GM23248 (cell line): ENCODE measurements at regions not wholly inside any gene's neighbourhood (a gene's known extent, or its start where the extent isn't known, plus 50 kb on each side); places are given as distances from the start of the nearest gene placed in this dataset.

Experiments
- DNase-seq: peaks from one replicate; pipeline ENCODE4 v3.0.0-alpha.2; 2015
- H2AFZ ChIP-seq: fragments of 200-600 bp; sonication (generic); 2 replicates; pipeline ENCODE4 v1.6.1; 2016; ENCODE audit warnings: antibody characterized with exemption
- H3F3A ChIP-seq: fragments of 200-600 bp; sonication (generic); 2 replicates; pipeline ENCODE4 v1.6.1; 2016; ENCODE audit warnings: mild to moderate bottlenecking, antibody characterized with exemption, mixed run types; ENCODE audit not compliant: insufficient read depth
- H3K27ac ChIP-seq: fragments of 200-600 bp; sonication (generic); 2 replicates; pipeline ENCODE4 v1.5.1; 2016; ENCODE audit warnings: mild to moderate bottlenecking
- H3K27me3 ChIP-seq: fragments of 200-600 bp; sonication (generic); replicated peaks from 2 replicates; pipeline ENCODE4 v1.6.1; 2016; ENCODE audit warnings: mild to moderate bottlenecking; ENCODE audit not compliant: insufficient read depth
- H3K36me3 ChIP-seq: fragments of 200-600 bp; sonication (generic); 2 replicates; pipeline ENCODE4 v1.6.1; 2016; ENCODE audit warnings: low read depth, mild to moderate bottlenecking
- H3K4me1 ChIP-seq: fragments of 200-600 bp; sonication (generic); 2 replicates; pipeline ENCODE4 v1.6.1; 2016; ENCODE audit warnings: mild to moderate bottlenecking; ENCODE audit not compliant: insufficient read depth
- H3K4me2 ChIP-seq: fragments of 200-600 bp; sonication (generic); one replicate; pipeline ENCODE4 v1.6.1; 2016; ENCODE audit warnings: mild to moderate bottlenecking; ENCODE audit not compliant: unreplicated experiment
- H3K4me3 ChIP-seq: fragments of 200-600 bp; sonication (generic); 2 replicates; pipeline ENCODE4 v1.5.1; 2016; ENCODE audit warnings: mild to moderate bottlenecking
- H3K79me2 ChIP-seq: fragments of 200-600 bp; sonication (generic); 2 replicates; pipeline ENCODE4 v1.6.1; 2016; ENCODE audit warnings: mild to moderate bottlenecking; ENCODE audit not compliant: insufficient read depth
- H3K9ac ChIP-seq: fragments of 200-600 bp; sonication (generic); 2 replicates; pipeline ENCODE4 v1.6.1; 2016; ENCODE audit warnings: mild to moderate bottlenecking
- H3K9me2 ChIP-seq: fragments of 200-600 bp; sonication (generic); 2 replicates; pipeline ENCODE4 v1.6.1; 2016; ENCODE audit warnings: mixed run types, mild to moderate bottlenecking, moderate library complexity; ENCODE audit not compliant: insufficient read depth
- H3K9me3 ChIP-seq: fragments of 200-600 bp; sonication (generic); one replicate; pipeline ENCODE4 v1.6.1; 2017; ENCODE audit warnings: low read depth
- H4K20me1 ChIP-seq: fragments of 200-600 bp; sonication (generic); 2 replicates; pipeline ENCODE4 v1.6.0; 2016; ENCODE audit not compliant: insufficient read depth
- EZH2 ChIP-seq: fragments of 200-600 bp; sonication (generic); IDR thresholded peaks from 2 replicates; pipeline ENCODE4 v1.6.1; 2018; ENCODE audit warnings: antibody characterized with exemption, mild to moderate bottlenecking; ENCODE audit not compliant: insufficient read depth, poor library complexity, severe bottlenecking
- EZH2phosphoT487 ChIP-seq: fragments of 200-600 bp; sonication (generic); IDR thresholded peaks from 2 replicates; pipeline ENCODE4 v1.6.1; 2018; ENCODE audit warnings: antibody characterized with exemption, moderate library complexity, mild to moderate bottlenecking, low read depth; ENCODE audit not compliant: insufficient read depth
- WGBS, 2 experiments: methylation state at CpG; one replicate each; pipeline ENCODE4 v1.1.6; 2015 to 2017; ENCODE audit warnings: low lambda C conversion rate in 2 of 2, low coverage in 1 of 2; ENCODE audit errors: missing lambda C conversion rate in 2 of 2; 5-methylcytosine and 5-hydroxymethylcytosine counted together
- in situ Hi-C: fragments of 300-500 bp; cut with MboI; formaldehyde crosslinking; loops from 2 replicates; pipeline ENCODE4 v1.15.0; 2020

- H3K9me2 ChIP-seq = no peaks in the 10 kb centered on the region
- no peaks in the 10 kb centered on the region for H3K9me3 ChIP-seq
- no peaks in the 10 kb centered on the region for H3K79me2 ChIP-seq
- H2AFZ ChIP-seq = no peak overlapping the region
- no peaks in the 10 kb centered on the region for H3K27me3 ChIP-seq
- no peak overlapping the region for H3K4me2 ChIP-seq
- H3F3A ChIP-seq = no peaks in the 10 kb centered on the region
- no peak for TF ChIP-seq EZH2phosphoT487
- TF ChIP-seq EZH2 = no peak
- H3K36me3 ChIP-seq = no peaks in the 10 kb centered on the region
- DNase-seq = no peak
- no peak overlapping the region for H3K27ac ChIP-seq
- in situ Hi-C loops = no loop called here
- H3K4me3 ChIP-seq = no peak overlapping the region
- no peaks in the 10 kb centered on the region for H4K20me1 ChIP-seq
- H3K9ac ChIP-seq = no peak overlapping the region
- 1 to 8% methylated on average over 4 of the region's 4 CpGs for WGBS, 2 experiments
- H3K4me1 ChIP-seq = no peaks in the 10 kb centered on the region
Observed at GRCh38 chr6:92047152-92047850, 1372.1 kb downstream of the EPHA7 start.

- no peaks in the 10 kb centered on the region for H3K4me1 ChIP-seq
- H3K9ac ChIP-seq = no peak overlapping the region
- no peaks in the 10 kb centered on the region for H3K9me2 ChIP-seq
- H3K27me3 ChIP-seq = no peaks in the 10 kb centered on the region
- no peaks in the 10 kb centered on the region for H3K9me3 ChIP-seq
- no peak overlapping the region for H3K27ac ChIP-seq
- in situ Hi-C loops = no loop called here
- H4K20me1 ChIP-seq = no peaks in the 10 kb centered on the region
- H3K36me3 ChIP-seq = no peaks in the 10 kb centered on the region
- no peaks in the 10 kb centered on the region for H3F3A ChIP-seq
- no peak for DNase-seq
- no peak overlapping the region for H3K4me3 ChIP-seq
- H2AFZ ChIP-seq = no peak overlapping the region
- H3K4me2 ChIP-seq = no peak overlapping the region
- H3K79me2 ChIP-seq = no peaks in the 10 kb centered on the region
- TF ChIP-seq EZH2 (no peak), EZH2phosphoT487 (no peak)
Observed at GRCh38 chr6:92044312-92044711, 1375.0 kb downstream of the EPHA7 start.

GRCh38 chr6:92043777-92044176 lies 1375.6 kb downstream of the EPHA7 start:
- no peak for DNase-seq
- H3K4me3 ChIP-seq = no peak overlapping the region
- peaks cover 1% of the 10 kb centered on the region for H3K9me3 ChIP-seq
- H3K4me2 ChIP-seq = no peak overlapping the region
- H3K79me2 ChIP-seq = no peaks in the 10 kb centered on the region
- no peaks in the 10 kb centered on the region for H3K4me1 ChIP-seq
- 10 to 20% methylated on average over 3 of the region's 3 CpGs for WGBS, 2 experiments
- H3K27me3 ChIP-seq = no peaks in the 10 kb centered on the region
- TF ChIP-seq EZH2phosphoT487 (no peak), EZH2 (no peak)
- H3K36me3 ChIP-seq = no peaks in the 10 kb centered on the region
- H3K9me2 ChIP-seq = no peaks in the 10 kb centered on the region
- H3K27ac ChIP-seq = no peak overlapping the region
- in situ Hi-C loops = no loop called here
- H3F3A ChIP-seq = no peaks in the 10 kb centered on the region
- no peak overlapping the region for H2AFZ ChIP-seq
- H3K9ac ChIP-seq = no peak overlapping the region
- no peaks in the 10 kb centered on the region for H4K20me1 ChIP-seq

GRCh38 chr6:92026878-92027277 lies 1392.5 kb downstream of the EPHA7 start:
- Histone ChIP-seq H3K4me2 (no peak overlapping the region), H3K27me3 (no peaks in the 10 kb centered on the region), H3K27ac (no peak overlapping the region), H3K4me1 (no peaks in the 10 kb centered on the region), H2AFZ (no peak overlapping the region), H3K9me3 (peaks cover 4% of the 10 kb centered on the region), H3K9ac (no peak overlapping the region), H3F3A (no peaks in the 10 kb centered on the region), H3K4me3 (no peak overlapping the region), H3K36me3 (no peaks in the 10 kb centered on the region), H4K20me1 (no peaks in the 10 kb centered on the region), H3K79me2 (no peaks in the 10 kb centered on the region), H3K9me2 (no peaks in the 10 kb centered on the region)
- DNase-seq = no peak
- in situ Hi-C loops = no loop called here
- TF ChIP-seq EZH2 (no peak), EZH2phosphoT487 (no peak)
- 11 to 17% methylated on average over 1 of the region's 1 CpG for WGBS, 2 experiments

GRCh38 chr6:92024881-92025280 lies 1394.5 kb downstream of the EPHA7 start:
- Histone ChIP-seq H3K9me3 (peaks cover 4% of the 10 kb centered on the region), H3K79me2 (no peaks in the 10 kb centered on the region), H3K4me2 (no peak overlapping the region), H3K27ac (no peak overlapping the region), H3K9ac (no peak overlapping the region), H3F3A (no peaks in the 10 kb centered on the region), H3K9me2 (no peaks in the 10 kb centered on the region), H3K4me3 (no peak overlapping the region), H3K27me3 (no peaks in the 10 kb centered on the region), H4K20me1 (no peaks in the 10 kb centered on the region), H2AFZ (no peak overlapping the region), H3K4me1 (no peaks in the 10 kb centered on the region), H3K36me3 (no peaks in the 10 kb centered on the region)
- 0% methylated on average over 2 of the region's 2 CpGs for WGBS, 2 experiments
- TF ChIP-seq EZH2 (no peak), EZH2phosphoT487 (no peak)
- no peak for DNase-seq
- in situ Hi-C loops = no loop called here
